IMR-90 (cell line): ENCODE measurements at regions not wholly inside any gene's neighbourhood (a gene's known extent, or its start where the extent isn't known, plus 50 kb on each side); places are given as distances from the start of the nearest gene placed in this dataset.

Source experiments
- ATAC-seq: fragments of 200-7000 bp; cut with Tn5 transposase; 2 replicates; pipeline ENCODE4 v1.9.1; 2020; ENCODE audit warnings: low read depth, mild to moderate bottlenecking, moderate library complexity
- BruUV-seq: library from RNA; stranded (reverse); fragments of 400-500 nt; replicated peaks from 2 replicates; lab custom pipeline; 2021; lab: Mats Ljungman, UMichigan
- CTCF ChIA-PET: fragments of 300-600 bp; formaldehyde crosslinking; extraction: SDS; loops from one replicate; lab custom pipeline; 2021; ENCODE audit warnings: antibody characterized with exemption; lab: Yijun Ruan, JAX
- POLR2A ChIA-PET: fragments of 300-600 bp; sonication (Branson Sonifier 250); formaldehyde crosslinking; loops from one replicate; lab custom pipeline; 2022; ENCODE audit warnings: antibody characterized with exemption; ENCODE audit not compliant: unreplicated experiment; lab: Charles Lee
- DNase-seq: peaks from one replicate; pipeline ENCODE4 v3.0.0; 2013
- H2AFZ ChIP-seq: replicated peaks from 2 replicates; pipeline ENCODE3; 2013; ENCODE audit warnings: low read length, mild to moderate bottlenecking; ENCODE audit not compliant: poor library complexity
- H2AK5ac ChIP-seq: 2 replicates; pipeline ENCODE4 v1.6.1; 2013; ENCODE audit warnings: low read depth, low read length, inconsistent platforms
- H2AK9ac ChIP-seq: replicated peaks from 2 replicates; pipeline ENCODE3; 2013; ENCODE audit warnings: mild to moderate bottlenecking, low read depth, low read length, moderate library complexity; ENCODE audit not compliant: poor library complexity
- H2BK120ac ChIP-seq: 2 replicates; pipeline ENCODE4 v1.6.1; 2013; ENCODE audit warnings: low read depth, low read length, inconsistent platforms
- H2BK15ac ChIP-seq: 3 replicates; pipeline ENCODE4 v1.6.1; 2013; ENCODE audit warnings: low read depth, low read length, inconsistent platforms
- H2BK20ac ChIP-seq: 2 replicates; pipeline ENCODE4 v1.6.1; 2013; ENCODE audit warnings: low read depth, mild to moderate bottlenecking, inconsistent platforms, low read length, moderate library complexity
- H2BK5ac ChIP-seq: 2 replicates; pipeline ENCODE4 v1.6.1; 2013; ENCODE audit warnings: mild to moderate bottlenecking, low read depth, low read length, inconsistent platforms; ENCODE audit not compliant: poor library complexity, severe bottlenecking
- H3K14ac ChIP-seq: replicated peaks from 2 replicates; pipeline ENCODE4 v1.6.1; 2013; ENCODE audit warnings: low read depth, low read length, inconsistent platforms
- H3K18ac ChIP-seq: 2 replicates; pipeline ENCODE4 v1.6.1; 2013; ENCODE audit warnings: low read depth, low read length, control low read depth
- H3K23ac ChIP-seq: 2 replicates; pipeline ENCODE4 v1.6.1; 2013; ENCODE audit warnings: low read depth, low read length, inconsistent platforms
- H3K27ac ChIP-seq: 2 replicates; pipeline ENCODE4 v1.5.1; 2013; ENCODE audit warnings: mild to moderate bottlenecking, control low read depth, low read length; ENCODE audit not compliant: insufficient read depth
- H3K27me3 ChIP-seq: 2 replicates; pipeline ENCODE4 v1.6.1; 2013; ENCODE audit warnings: low read length; ENCODE audit not compliant: control insufficient read depth, insufficient read depth
- H3K36me3 ChIP-seq: 2 replicates; pipeline ENCODE4 v1.6.1; 2013; ENCODE audit warnings: low read length, mixed read lengths; ENCODE audit not compliant: control insufficient read depth, insufficient read depth
- H3K4ac ChIP-seq: 2 replicates; pipeline ENCODE4 v1.6.1; 2013; ENCODE audit warnings: low read depth, low read length, inconsistent platforms
- H3K4me1 ChIP-seq: 2 replicates; pipeline ENCODE4 v1.6.1; 2013; ENCODE audit warnings: low read length, mixed read lengths; ENCODE audit not compliant: control insufficient read depth, insufficient read depth
- H3K4me2 ChIP-seq: 2 replicates; pipeline ENCODE4 v1.6.1; 2013; ENCODE audit warnings: low read depth, mild to moderate bottlenecking, control low read depth, low read length, moderate library complexity
- H3K4me3 ChIP-seq: 2 replicates; pipeline ENCODE4 v1.5.1; 2013; ENCODE audit warnings: low read depth, mild to moderate bottlenecking, control low read depth, low read length, moderate library complexity; ENCODE audit not compliant: insufficient read depth
- H3K56ac ChIP-seq: 2 replicates; pipeline ENCODE4 v1.6.1; 2013; ENCODE audit warnings: low read length, inconsistent platforms; ENCODE audit not compliant: insufficient read depth; ENCODE audit errors: extremely low read depth
- H3K79me1 ChIP-seq, 2 experiments: 2 replicates each; pipeline ENCODE4 v1.6.1; 2013; ENCODE audit warnings: low read length in 2 of 2, inconsistent platforms in 1 of 2, low read depth in 1 of 2
- H3K9ac ChIP-seq: 2 replicates; pipeline ENCODE4 v1.6.1; 2013; ENCODE audit warnings: low read depth, low read length, control low read depth
- H3K9me1 ChIP-seq: 2 replicates; pipeline ENCODE4 v1.6.1; 2013; ENCODE audit warnings: low read length, inconsistent platforms; ENCODE audit not compliant: insufficient read depth
- H3K9me3 ChIP-seq: 2 replicates; pipeline ENCODE4 v1.6.1; 2013; ENCODE audit warnings: low read length; ENCODE audit not compliant: control insufficient read depth, insufficient read depth
- H4K20me1 ChIP-seq: 2 replicates; pipeline ENCODE4 v1.6.1; 2013; ENCODE audit warnings: low read length, inconsistent platforms; ENCODE audit not compliant: insufficient read depth
- H4K5ac ChIP-seq: 2 replicates; pipeline ENCODE4 v1.6.1; 2013; ENCODE audit warnings: mild to moderate bottlenecking, low read depth, low read length, control low read depth
- H4K8ac ChIP-seq, 2 experiments: 2 replicates each; pipeline ENCODE4 v1.6.1; 2013; ENCODE audit warnings: low read depth in 2 of 2, low read length in 2 of 2, control low read depth in 1 of 2, inconsistent platforms in 1 of 2
- H4K91ac ChIP-seq: 2 replicates; pipeline ENCODE4 v1.6.1; 2013; ENCODE audit warnings: low read depth, low read length, inconsistent platforms; ENCODE audit not compliant: insufficient read depth
- BHLHE40 ChIP-seq: fragments of 150-350 bp; IDR thresholded peaks from 2 replicates; pipeline ENCODE4 v1.6.1; 2016; ENCODE audit warnings: mild to moderate bottlenecking, low read depth, low read length
- CEBPB ChIP-seq: IDR thresholded peaks from 2 replicates; pipeline ENCODE4 v1.6.1; 2012; ENCODE audit warnings: low read depth, low read length, improper control_type of control experiment
- MAFK ChIP-seq: IDR thresholded peaks from 2 replicates; pipeline ENCODE4 v1.6.1; 2012; ENCODE audit warnings: low read depth, low read length, improper control_type of control experiment
- MAZ ChIP-seq: IDR thresholded peaks from 2 replicates; pipeline ENCODE4 v1.6.1; 2012; ENCODE audit warnings: low read depth, mild to moderate bottlenecking, low read length, improper control_type of control experiment, moderate library complexity, borderline replicate concordance
- USF2 ChIP-seq: fragments of 150-350 bp; IDR thresholded peaks from 2 replicates; pipeline ENCODE4 v1.6.1; 2017; ENCODE audit warnings: mild to moderate bottlenecking, antibody characterized with exemption, low read length, low read depth
- whole genome bisulfite sequencing, 2 experiments: methylation state at CpG; one replicate each; pipeline versions ENCODE4 v1.1.5 to v1.1.7; 2013; ENCODE audit warnings: missing lambda C conversion rate in 2 of 2; ENCODE audit not compliant: insufficient read length in 1 of 2; ENCODE audit errors: extremely low coverage in 2 of 2; 5-methylcytosine and 5-hydroxymethylcytosine counted together
- dilution Hi-C: fragments of 300-500 bp; cut with HindIII; formaldehyde crosslinking; loops from one replicate; pipeline ENCODE4 v1.14.3; 2018; ENCODE audit warnings: low sequenced_read_pairs; ENCODE audit not compliant: unreplicated experiment
- in situ Hi-C: fragments of 300-500 bp; cut with MboI; formaldehyde crosslinking; loops from 3 replicates; pipeline ENCODE4 v1.14.3; 2019; ENCODE audit warnings: low sequenced_read_pairs, inconsistent platforms, mixed read lengths
- intact Hi-C: fragments of 100-400 bp; cut with micrococcal nuclease; formaldehyde crosslinking; loops from 2 replicates; pipeline ENCODE4 v1.10.0; 2022

- H2BK20ac ChIP-seq = 0 out of 2 replicates have a peak overlapping the region, but pooled peaks have one; percentile 9
- no peaks in the 10 kb centered on the region for H4K20me1 ChIP-seq
- H3K4me3 ChIP-seq = no peak overlapping the region
- no peak overlapping the region; the same call in 1 of the 2 replicates for H4K91ac ChIP-seq
- no peak overlapping the region for H3K4me2 ChIP-seq
- H3K23ac ChIP-seq = no peak overlapping the region
- no peaks in the 10 kb centered on the region for H3K36me3 ChIP-seq
- H2BK120ac ChIP-seq = no peak overlapping the region
- H4K5ac ChIP-seq = peak overlapping the region; percentile 33; the same call in 1 of the 2 replicates
- in situ Hi-C loops (no loop called here), dilution Hi-C loops (no loop called here), intact Hi-C loops (no loop called here)
- H3K4ac ChIP-seq = no peak overlapping the region
- H2BK5ac ChIP-seq = no peak overlapping the region
- no peak overlapping the region for H2AK9ac ChIP-seq
- H3K18ac ChIP-seq = no peak overlapping the region; the same call in 1 of the 2 replicates
- DNase-seq (peak; percentile 20), ATAC-seq (no peak)
- no peak overlapping the region for H4K8ac ChIP-seq
- whole genome bisulfite sequencing, 2 experiments = 80% methylated on average over 5 of the region's 16 CpGs; no CpG with 5 or more reads in 1 of the 2 experiments
- no peaks in the 10 kb centered on the region for H3K79me1 ChIP-seq
- ChIA-PET CTCF (no interaction called here), POLR2A (interaction anchor here (0.6 kb wide), 1 partner anchor 787 kb away, joined by 4 read pairs; no protein-coding TSS in a partner anchor)
- 0 out of 2 replicates have a peak, but pooled peaks cover 2% of the 10 kb centered on the region for H3K27me3 ChIP-seq
- H3K27ac ChIP-seq = no peak overlapping the region
- peaks cover 12% of the 10 kb centered on the region; the same call in 1 of the 2 replicates for H3K4me1 ChIP-seq
- no TSS peak for BruUV-seq
- H2AK5ac ChIP-seq = no peak overlapping the region; the same call in 1 of the 2 replicates
- H3K9me1 ChIP-seq = no peaks in the 10 kb centered on the region
- H3K14ac ChIP-seq = no peak overlapping the region
- H2BK15ac ChIP-seq = peak overlapping the region; percentile 55; the same call in 1 of the 3 replicates
- no peak for TF ChIP-seq BHLHE40
- no peak for TF ChIP-seq CEBPB
- TF ChIP-seq USF2 = no peak
- TF ChIP-seq MAFK = peak; percentile 36; the same call in 1 of the 2 replicates
- TF ChIP-seq MAZ = no peak
- H2AFZ ChIP-seq = peak overlapping the region; percentile 17
- H3K56ac ChIP-seq = no peak overlapping the region
- no peak overlapping the region for H3K9ac ChIP-seq
- no peaks in the 10 kb centered on the region for H3K9me3 ChIP-seq
These were observed 144.9 kb upstream of the ID2 start for GRCh38 chr2:8536686-8537561.
